ENCODE measurements at regions not wholly inside any gene's neighbourhood (a gene's known extent, or its start where the extent isn't known, plus 50 kb on each side); places are given as distances from the start of the nearest gene placed in this dataset.

DNA sequence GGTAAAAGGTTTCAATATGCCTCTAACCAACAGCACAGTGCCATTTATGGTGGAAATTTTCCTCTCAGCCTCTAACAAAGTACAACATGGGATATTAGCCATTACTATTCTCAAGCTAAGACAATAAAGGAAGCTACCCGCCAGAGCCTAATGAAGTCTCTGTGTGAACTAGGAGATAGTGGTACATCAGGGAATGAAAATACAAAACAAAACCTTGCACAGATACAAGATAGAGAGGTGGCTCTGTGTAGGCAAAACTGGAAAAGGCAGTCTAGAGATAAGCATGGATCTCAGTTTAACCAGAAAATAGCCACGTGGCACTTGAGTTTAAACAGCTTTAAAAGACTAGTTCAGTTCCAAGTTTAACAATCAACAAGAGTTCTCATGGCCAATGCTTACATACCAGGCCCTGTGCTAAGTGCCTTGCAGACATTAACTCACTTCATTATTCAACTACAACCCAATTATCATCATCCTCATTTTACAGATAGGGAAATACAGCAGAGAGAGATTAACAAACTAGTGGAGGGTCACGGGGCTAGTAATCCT, 279.3 kb downstream of the IGSF11 start:
- no peaks in the 10 kb centered on the region for H3K36me3 ChIP-seq (replicated peaks in 1 of 2; ENCODE audit: control insufficient read depth in 1 of 2, insufficient read depth in 2 of 2, low read length in 1 of 2)
- TF ChIP-seq CHD2 (IDR thresholded peaks at IDR 0.05; ENCODE audit: low read length, partially characterized antibody): no peak
- no peak for TF ChIP-seq RFX5 (IDR thresholded peaks at IDR 0.05; ENCODE audit: low read length)
- no peak overlapping the region for H2AFZ ChIP-seq (ENCODE audit: low read depth)
- POLR2A ChIA-PET: no interaction called here
- no peaks in the 10 kb centered on the region for H4K20me1 ChIP-seq (ENCODE audit: insufficient read depth)
- no peaks in the 10 kb centered on the region for H3K79me2 ChIP-seq (ENCODE audit: insufficient read depth)
- no peaks in the 10 kb centered on the region for H3K4me1 ChIP-seq (ENCODE audit: control insufficient read depth in 1 of 2, insufficient read depth in 2 of 2, low read depth in 1 of 2, low read length in 1 of 2)
- H3K9me2 ChIP-seq: no peaks in the 10 kb centered on the region
- CTCF ChIA-PET: no interaction called here
- H3K4me2 ChIP-seq: no peak overlapping the region
- H3F3A ChIP-seq (replicated peaks; ENCODE audit: insufficient read depth): no peaks in the 10 kb centered on the region
- no peak overlapping the region for H3K27ac ChIP-seq (ENCODE audit: low read depth in 2 of 2, low read length in 1 of 2)
- no peak overlapping the region for H3K4me3 ChIP-seq (ENCODE audit: low read depth in 2 of 2, low read length in 1 of 2)
- WGBS (ENCODE audit: low lambda C conversion rate): 33% methylated on average over 3 of the region's 3 CpGs
- no peaks in the 10 kb centered on the region for H3K9me3 ChIP-seq
- no peak for DNase-seq
- H3K27me3 ChIP-seq (ENCODE audit: insufficient read depth): no peaks in the 10 kb centered on the region
- no peak overlapping the region for H3K9ac ChIP-seq

GRCh38 chr3:118760585-118761290, 273.9 kb downstream of the IGSF11 start:
- H3K27me3 ChIP-seq (ENCODE audit: insufficient read depth): no peaks in the 10 kb centered on the region
- H3K9ac ChIP-seq: no peak overlapping the region
- no peaks in the 10 kb centered on the region; a peak in 2 of 4 replicates for H3K4me1 ChIP-seq (ENCODE audit: control insufficient read depth in 1 of 2, insufficient read depth in 2 of 2, low read depth in 1 of 2, low read length in 1 of 2)
- CTCF ChIA-PET: interaction anchor here (1.1 to 1.6 kb wide), 5 partner anchors 8 to 763 kb away, joined by 3 to 4 read pairs (median 3); no protein-coding TSS in a partner anchor
- no peaks in the 10 kb centered on the region for H3K9me3 ChIP-seq
- DNase-seq: peak; percentile 26
- H3K36me3 ChIP-seq (replicated peaks in 1 of 2; ENCODE audit: control insufficient read depth in 1 of 2, insufficient read depth in 2 of 2, low read length in 1 of 2): no peaks in the 10 kb centered on the region
- no peak overlapping the region for H3K27ac ChIP-seq (ENCODE audit: low read depth in 2 of 2, low read length in 1 of 2)
- no peak overlapping the region for H3K4me2 ChIP-seq
- no peak overlapping the region for H3K4me3 ChIP-seq (ENCODE audit: low read depth in 2 of 2, low read length in 1 of 2)
- POLR2A ChIA-PET: no interaction called here
- H3K79me2 ChIP-seq (ENCODE audit: insufficient read depth): no peaks in the 10 kb centered on the region
- no peaks in the 10 kb centered on the region for H3F3A ChIP-seq (replicated peaks; ENCODE audit: insufficient read depth)
- H2AFZ ChIP-seq (ENCODE audit: low read depth): no peak overlapping the region
- no peaks in the 10 kb centered on the region for H4K20me1 ChIP-seq (ENCODE audit: insufficient read depth)
- H3K9me2 ChIP-seq: no peaks in the 10 kb centered on the region
- WGBS (ENCODE audit: low lambda C conversion rate): 54% methylated on average over 5 of the region's 5 CpGs
- TF ChIP-seq GABPA (IDR thresholded peaks at IDR 0.05; ENCODE audit: low read depth): no peak
- peak; percentile 48 for TF ChIP-seq RAD21 (IDR thresholded peaks at IDR 0.05; ENCODE audit: low read length)

DNA sequence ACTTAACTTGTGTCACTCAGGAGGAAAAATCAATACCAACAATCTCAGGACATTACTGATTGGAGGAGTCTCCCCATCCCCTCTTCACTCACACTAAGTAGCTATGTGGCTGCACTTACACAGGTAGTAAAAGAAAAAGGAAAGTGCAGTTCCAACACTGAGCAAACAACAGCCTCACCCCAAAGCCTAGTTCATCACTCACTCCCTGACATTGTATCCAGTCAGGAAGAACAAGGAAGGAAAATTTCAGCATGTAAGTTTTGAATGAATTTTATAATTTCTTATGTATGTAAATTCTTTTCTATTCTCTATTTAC, 273.4 kb downstream of the IGSF11 start:
- ChIA-PET POLR2A (no interaction called here), CTCF (interaction anchor here (1.1 to 1.6 kb wide), 4 partner anchors 15 to 763 kb away, joined by 3 to 4 read pairs (median 3); no protein-coding TSS in a partner anchor)
- H3K9me3 ChIP-seq: no peaks in the 10 kb centered on the region
- no peak for DNase-seq
- H3K4me1 ChIP-seq (ENCODE audit: control insufficient read depth in 1 of 2, insufficient read depth in 2 of 2, low read depth in 1 of 2, low read length in 1 of 2): no peaks in the 10 kb centered on the region; a peak in 2 of 4 replicates
- H4K20me1 ChIP-seq (ENCODE audit: insufficient read depth): no peaks in the 10 kb centered on the region
- H3K27me3 ChIP-seq (ENCODE audit: insufficient read depth): no peaks in the 10 kb centered on the region
- no peak overlapping the region for H3K9ac ChIP-seq
- TF ChIP-seq, protein P1, sequence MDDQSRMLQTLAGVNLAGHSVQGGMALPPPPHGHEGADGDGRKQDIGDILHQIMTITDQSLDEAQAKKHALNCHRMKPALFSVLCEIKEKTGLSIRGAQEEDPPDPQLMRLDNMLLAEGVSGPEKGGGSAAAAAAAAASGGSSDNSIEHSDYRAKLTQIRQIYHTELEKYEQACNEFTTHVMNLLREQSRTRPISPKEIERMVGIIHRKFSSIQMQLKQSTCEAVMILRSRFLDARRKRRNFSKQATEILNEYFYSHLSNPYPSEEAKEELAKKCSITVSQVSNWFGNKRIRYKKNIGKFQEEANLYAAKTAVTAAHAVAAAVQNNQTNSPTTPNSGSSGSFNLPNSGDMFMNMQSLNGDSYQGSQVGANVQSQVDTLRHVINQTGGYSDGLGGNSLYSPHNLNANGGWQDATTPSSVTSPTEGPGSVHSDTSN (IDR thresholded peaks at IDR 0.05): no peak
- TF ChIP-seq RFX5 (IDR thresholded peaks at IDR 0.05; ENCODE audit: low read length): no peak
- no peak for TF ChIP-seq USF2 (IDR thresholded peaks at IDR 0.05; ENCODE audit: borderline replicate concordance, low read depth, low read length)
- TF ChIP-seq, protein P2, sequence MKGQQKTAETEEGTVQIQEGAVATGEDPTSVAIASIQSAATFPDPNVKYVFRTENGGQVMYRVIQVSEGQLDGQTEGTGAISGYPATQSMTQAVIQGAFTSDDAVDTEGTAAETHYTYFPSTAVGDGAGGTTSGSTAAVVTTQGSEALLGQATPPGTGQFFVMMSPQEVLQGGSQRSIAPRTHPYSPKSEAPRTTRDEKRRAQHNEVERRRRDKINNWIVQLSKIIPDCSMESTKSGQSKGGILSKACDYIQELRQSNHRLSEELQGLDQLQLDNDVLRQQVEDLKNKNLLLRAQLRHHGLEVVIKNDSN (IDR thresholded peaks at IDR 0.05; ENCODE audit: borderline replicate concordance, low read depth): no peak
- no peak for TF ChIP-seq RXRA (IDR thresholded peaks at IDR 0.05; ENCODE audit: borderline replicate concordance, low read depth)
- TF ChIP-seq FOXM1 (IDR thresholded peaks at IDR 0.05; ENCODE audit: low read depth): no peak
- TF ChIP-seq RCOR1 (IDR thresholded peaks at IDR 0.05; ENCODE audit: low read length): no peak
- TF ChIP-seq TCF12 (IDR thresholded peaks at IDR 0.05): no peak
- no peak for TF ChIP-seq TEAD4 (IDR thresholded peaks at IDR 0.05; ENCODE audit: borderline replicate concordance, insufficient read depth)
- TF ChIP-seq IRF3 (IDR thresholded peaks at IDR 0.05; ENCODE audit: low read depth, low read length): no peak
- no peak for TF ChIP-seq SMC3 (IDR thresholded peaks at IDR 0.05; ENCODE audit: low read depth, low read length)
- no peak for TF ChIP-seq RAD21 (IDR thresholded peaks at IDR 0.05; ENCODE audit: low read length)
- no peak for TF ChIP-seq POLR2AphosphoS5 (IDR thresholded peaks at IDR 0.05; ENCODE audit: low read depth, low read length)
- no peak for TF ChIP-seq YY1 (IDR thresholded peaks at IDR 0.05; ENCODE audit: low read depth)
- H2AFZ ChIP-seq (ENCODE audit: low read depth): no peak overlapping the region
- no peaks in the 10 kb centered on the region for H3K79me2 ChIP-seq (ENCODE audit: insufficient read depth)
- no peaks in the 10 kb centered on the region for H3K9me2 ChIP-seq
- H3K36me3 ChIP-seq (replicated peaks in 1 of 2; ENCODE audit: control insufficient read depth in 1 of 2, insufficient read depth in 2 of 2, low read length in 1 of 2): no peaks in the 10 kb centered on the region
- H3K27ac ChIP-seq (ENCODE audit: low read depth in 2 of 2, low read length in 1 of 2): no peak overlapping the region
- H3K4me2 ChIP-seq: no peak overlapping the region
- H3F3A ChIP-seq (replicated peaks; ENCODE audit: insufficient read depth): no peaks in the 10 kb centered on the region
- no peak overlapping the region for H3K4me3 ChIP-seq (ENCODE audit: low read depth in 2 of 2, low read length in 1 of 2)
